Mammary epithelial cell (primary cell): ENCODE measurements at regions not wholly inside any gene's neighbourhood (a gene's known extent, or its start where the extent isn't known, plus 50 kb on each side); places are given as distances from the start of the nearest gene placed in this dataset.

ENCODE experiments used
- CTCF ChIP-seq, 2 donors: IDR thresholded peaks in 1 of 2; conservative IDR thresholded peaks in 1 of 2; 2 replicates each; pipeline ENCODE4 v1.5.1; 2011 to 2012; ENCODE audit warnings: inconsistent platforms in 2 of 2, low read length in 2 of 2, mild to moderate bottlenecking in 2 of 2, control low read depth in 1 of 2, low read depth in 1 of 2; ENCODE audit not compliant: insufficient read depth in 1 of 2; ENCODE audit errors: extremely low read depth in 1 of 2
- EZH2 ChIP-seq: IDR thresholded peaks from 2 replicates; pipeline ENCODE4 v1.6.1; 2012; ENCODE audit warnings: low read length, inconsistent platforms, borderline replicate concordance

- TF ChIP-seq CTCF (conservative IDR thresholded peaks at IDR 0.05 in 1 of 2, IDR thresholded peaks at IDR 0.05 in 1 of 2; ENCODE audit: extremely low read depth in 1 of 2, insufficient read depth in 1 of 2, low read depth in 1 of 2, low read length in 2 of 2): no peak
- no peak for TF ChIP-seq EZH2
Measured at GRCh38 chr15:97461226-97461625, 499.3 kb upstream of the ARRDC4 start.
